CD14-positive monocyte (primary cell): ENCODE measurements at regions not wholly inside any gene's neighbourhood (a gene's known extent, or its start where the extent isn't known, plus 50 kb on each side); places are given as distances from the start of the nearest gene placed in this dataset.

Experiments used
- DNase-seq, 3 donors: peaks; one replicate each; pipeline ENCODE4 v3.0.0-alpha.2; 2011 to 2022
- H2AFZ ChIP-seq: 2 replicates; pipeline ENCODE4 v1.6.0; 2012; ENCODE audit warnings: mild to moderate bottlenecking, low read depth, low read length, inconsistent platforms; ENCODE audit not compliant: insufficient read depth, poor library complexity, severe bottlenecking
- H3K27ac ChIP-seq, 2 donors: 1 replicate in 1 of 2; 2 replicates in 1 of 2; pipeline ENCODE4 v1.5.1; 2012 to 2013; ENCODE audit warnings: low read length in 2 of 2, control low read depth in 1 of 2, inconsistent platforms in 1 of 2, low read depth in 1 of 2, mild to moderate bottlenecking in 1 of 2
- H3K27me3 ChIP-seq, 2 donors: one replicate each; pipeline versions ENCODE4 v1.6.0 to v1.6.1; 2011 to 2013; ENCODE audit warnings: low read length in 2 of 2; ENCODE audit not compliant: control insufficient read depth in 2 of 2, insufficient read depth in 2 of 2
- H3K36me3 ChIP-seq, 2 donors: replicated peaks in 1 of 2; 1 replicate in 1 of 2; 2 replicates in 1 of 2; pipeline versions ENCODE4 v1.5.1 to v1.6.1; 2012 to 2013; ENCODE audit warnings: low read length in 2 of 2, control low read depth in 1 of 2, inconsistent platforms in 1 of 2, mild to moderate bottlenecking in 1 of 2; ENCODE audit not compliant: insufficient read depth in 2 of 2, control insufficient read depth in 1 of 2
- H3K4me1 ChIP-seq, 2 donors: 1 replicate in 1 of 2; 2 replicates in 1 of 2; pipeline versions ENCODE4 v1.5.1 to v1.6.1; 2012 to 2013; ENCODE audit warnings: low read length in 2 of 2, control low read depth in 1 of 2, inconsistent platforms in 1 of 2, mild to moderate bottlenecking in 1 of 2, moderate library complexity in 1 of 2; ENCODE audit not compliant: insufficient read depth in 2 of 2, control insufficient read depth in 1 of 2
- H3K4me2 ChIP-seq: replicated peaks from 2 replicates; pipeline ENCODE3; 2012; ENCODE audit warnings: low read length, moderate library complexity, mild to moderate bottlenecking; ENCODE audit not compliant: poor library complexity, severe bottlenecking; ENCODE audit errors: extremely low read depth
- H3K4me3 ChIP-seq, 3 experiments: fragments of 200-600 bp in 1 of 3; sonication (generic) in 1 of 3; replicated peaks in 1 of 3; 1 replicate in 2 of 3; 2 replicates in 1 of 3; pipeline ENCODE4 v1.5.1; 2011 to 2013; ENCODE audit warnings: low read length in 3 of 3, mild to moderate bottlenecking in 3 of 3, control low read depth in 2 of 3, low read depth in 2 of 3, inconsistent platforms in 1 of 3, moderate library complexity in 1 of 3
- H3K79me2 ChIP-seq: 2 replicates; pipeline ENCODE4 v1.6.0; 2012; ENCODE audit warnings: mild to moderate bottlenecking, control low read depth, inconsistent platforms, low read length, moderate library complexity; ENCODE audit not compliant: insufficient read depth
- H3K9ac ChIP-seq: 2 replicates; pipeline ENCODE4 v1.6.0; 2017; ENCODE audit warnings: low read length, mild to moderate bottlenecking; ENCODE audit not compliant: insufficient read depth, poor library complexity, severe bottlenecking
- H3K9me3 ChIP-seq, 2 donors: replicated peaks in 1 of 2; 1 replicate in 1 of 2; 2 replicates in 1 of 2; pipeline versions ENCODE4 v1.5.1 to v1.6.1; 2012 to 2013; ENCODE audit warnings: low read length in 2 of 2, control low read depth in 1 of 2; ENCODE audit not compliant: control insufficient read depth in 1 of 2, insufficient read depth in 1 of 2
- H4K20me1 ChIP-seq: 2 replicates; pipeline ENCODE4 v1.6.0; 2012; ENCODE audit warnings: mild to moderate bottlenecking, low read length, control low read depth, moderate library complexity; ENCODE audit not compliant: insufficient read depth
- H3K27ac Mint-ChIP-seq, 7 donors: one replicate each; pipeline ENCODE4 v1.8.0; 2020; ENCODE audit warnings: mild to moderate bottlenecking in 7 of 7, mixed read lengths in 7 of 7, moderate library complexity in 6 of 7, inconsistent platforms in 2 of 7
- H3K27me3 Mint-ChIP-seq, 3 donors: one replicate each; pipeline ENCODE4 v1.8.0; 2021 to 2022; ENCODE audit warnings: low read depth in 3 of 3, mild to moderate bottlenecking in 3 of 3, mixed read lengths in 3 of 3, moderate library complexity in 3 of 3, inconsistent platforms in 1 of 3
- H3K36me3 Mint-ChIP-seq, 2 donors: one replicate each; pipeline ENCODE4 v1.8.0; 2020; ENCODE audit warnings: mixed read lengths in 2 of 2, inconsistent platforms in 1 of 2, mild to moderate bottlenecking in 1 of 2
- H3K4me1 Mint-ChIP-seq: one replicate; pipeline ENCODE4 v1.8.0; 2020; ENCODE audit warnings: mild to moderate bottlenecking, mixed read lengths
- H3K4me3 Mint-ChIP-seq, 2 donors: one replicate each; pipeline ENCODE4 v1.8.0; 2020; ENCODE audit warnings: mild to moderate bottlenecking in 2 of 2, mixed read lengths in 2 of 2, moderate library complexity in 1 of 2
- H3K9me3 Mint-ChIP-seq, 7 donors: one replicate each; pipeline ENCODE4 v1.8.0; 2020 to 2022; ENCODE audit warnings: mixed read lengths in 7 of 7, mild to moderate bottlenecking in 6 of 7, moderate library complexity in 6 of 7, inconsistent platforms in 2 of 7
- CTCF ChIP-seq: fragments of 200-600 bp; IDR thresholded peaks from one replicate; pipeline ENCODE4 v1.8.0; 2022; ENCODE audit warnings: antibody characterized with exemption, mild to moderate bottlenecking
- WGBS: methylation state at CpG from one replicate; pipeline ENCODE4 v1.1.5; 2013; ENCODE audit warnings: missing lambda C conversion rate; ENCODE audit not compliant: insufficient coverage; 5-methylcytosine and 5-hydroxymethylcytosine counted together
- intact Hi-C, 2 donors: fragments of 100-400 bp; cut with micrococcal nuclease; formaldehyde crosslinking; loops; one replicate each; pipeline versions ENCODE4 v1.15.0 to v1.15.1; 2023

GRCh38 chr20:53797085-53797484, 203.4 kb upstream of the ZNF217 start:
- Histone ChIP-seq H3K27me3 (no peaks in the 10 kb centered on the region), H3K9me3 (no peaks in the 10 kb centered on the region), H3K27ac (no peak overlapping the region), H3K9ac (no peak overlapping the region), H3K4me1 (no peaks in the 10 kb centered on the region), H3K36me3 (no peaks in the 10 kb centered on the region), H2AFZ (no peak overlapping the region), H4K20me1 (no peaks in the 10 kb centered on the region), H3K4me2 (no peak overlapping the region), H3K4me3 (no peak overlapping the region), H3K79me2 (no peaks in the 10 kb centered on the region)
- WGBS, result no CpG with 5 or more reads among the region's 4 CpGs
- H3K9me3 Mint-ChIP-seq, result no peaks in the 10 kb centered on the region
- no peak for TF ChIP-seq CTCF
- H3K27me3 Mint-ChIP-seq, result peaks cover 0 to 1% (median 0%) of the 10 kb centered on the region in 3 donors
- H3K27ac Mint-ChIP-seq, result no peak overlapping the region
- intact Hi-C loops, result no loop called here
- no peak overlapping the region for H3K4me3 Mint-ChIP-seq
- H3K4me1 Mint-ChIP-seq, result peaks cover 3% of the 10 kb centered on the region
- no peaks in the 10 kb centered on the region for H3K36me3 Mint-ChIP-seq
- no peak for DNase-seq

GRCh38 chr20:53795170-53795569, 201.5 kb upstream of the ZNF217 start:
- Histone ChIP-seq H3K9me3 (no peaks in the 10 kb centered on the region), H3K4me2 (no peak overlapping the region), H3K27ac (no peak overlapping the region), H3K79me2 (no peaks in the 10 kb centered on the region), H3K9ac (no peak overlapping the region), H3K36me3 (no peaks in the 10 kb centered on the region), H3K4me3 (no peak overlapping the region), H3K27me3 (no peaks in the 10 kb centered on the region), H3K4me1 (peaks cover 11 to 14% of the 10 kb centered on the region in 2 donors), H2AFZ (no peak overlapping the region), H4K20me1 (no peaks in the 10 kb centered on the region)
- TF ChIP-seq CTCF, result no peak
- WGBS, result 88% methylated on average over 2 of the region's 3 CpGs
- peaks cover 14% of the 10 kb centered on the region for H3K4me1 Mint-ChIP-seq
- no peak for DNase-seq
- H3K4me3 Mint-ChIP-seq, result no peak overlapping the region
- no peak overlapping the region for H3K27ac Mint-ChIP-seq
- H3K9me3 Mint-ChIP-seq, result no peaks in the 10 kb centered on the region
- intact Hi-C loops, result no loop called here
- H3K36me3 Mint-ChIP-seq, result no peaks in the 10 kb centered on the region
- H3K27me3 Mint-ChIP-seq, result peaks cover 0 to 1% (median 0%) of the 10 kb centered on the region in 3 donors
